Heart left ventricle (tissue), 16 donors: ENCODE measurements at regions not wholly inside any gene's neighbourhood (a gene's known extent, or its start where the extent isn't known, plus 50 kb on each side); places are given as distances from the start of the nearest gene placed in this dataset.

ENCODE experiments used
- ATAC-seq, 4 donors: fragments of 200-7000 bp; cut with Tn5 transposase; one replicate each; pipeline ENCODE4 v1.9.1; 2020 to 2022; ENCODE audit warnings: moderate library complexity in 4 of 4, mild to moderate bottlenecking in 3 of 4, moderate number of reproducible peaks in 1 of 4
- DNase-seq, 5 donors: peaks; one replicate each; pipeline ENCODE4 v3.0.0-alpha.2; 2020
- H3K27ac ChIP-seq, 12 donors: fragments of 200-600 bp; sonication (generic) in 4 of 12; one replicate each; pipeline versions ENCODE4 v1.5.0 to v1.8.0; 2016 to 2022; ENCODE audit warnings: mild to moderate bottlenecking in 2 of 12
- H3K27me3 ChIP-seq, 9 donors: fragments of 200-600 bp; sonication (generic) in 2 of 9; one replicate each; pipeline versions ENCODE4 v1.5.1 to v1.8.0; 2016 to 2022; ENCODE audit warnings: mild to moderate bottlenecking in 3 of 9
- H3K36me3 ChIP-seq, 9 donors: fragments of 200-600 bp; sonication (generic) in 2 of 9; one replicate each; pipeline versions ENCODE4 v1.5.0 to v1.8.0; 2018 to 2022; ENCODE audit warnings: mild to moderate bottlenecking in 2 of 9
- H3K4me1 ChIP-seq, 12 donors: fragments of 200-600 bp; sonication (generic) in 4 of 12; one replicate each; pipeline versions ENCODE4 v1.5.0 to v1.8.0; 2016 to 2022; ENCODE audit warnings: mild to moderate bottlenecking in 3 of 12
- H3K4me3 ChIP-seq, 12 donors: fragments of 200-600 bp; sonication (generic) in 4 of 12; one replicate each; pipeline versions ENCODE4 v1.5.0 to v1.8.0; 2017 to 2022; ENCODE audit warnings: mild to moderate bottlenecking in 9 of 12, moderate library complexity in 4 of 12
- H3K9me3 ChIP-seq, 12 donors: fragments of 200-600 bp; sonication (generic) in 4 of 12; one replicate each; pipeline versions ENCODE4 v1.5.0 to v1.8.0; 2016 to 2022; ENCODE audit warnings: mild to moderate bottlenecking in 1 of 12
- CTCF ChIP-seq, 12 donors: fragments of 200-600 bp; sonication (generic) in 4 of 12; IDR thresholded peaks; one replicate each; pipeline versions ENCODE4 v1.5.0 to v1.8.0; 2018 to 2022; ENCODE audit warnings: antibody characterized with exemption in 12 of 12, mild to moderate bottlenecking in 5 of 12
- POLR2A ChIP-seq, 2 donors: fragments of 450-650 bp; IDR thresholded peaks; one replicate each; pipeline ENCODE4 v1.6.1; 2017; ENCODE audit warnings: antibody characterized with exemption in 2 of 2, mild to moderate bottlenecking in 2 of 2, moderate library complexity in 2 of 2
- whole genome bisulfite sequencing, 4 donors: extraction: QIAGEN DNeasy Blood & Tissue Kit in 2 of 4; methylation state at CpG; one replicate each; pipeline versions ENCODE4 v1.1.5 to v1.1.7; 2013 to 2018; 5-methylcytosine and 5-hydroxymethylcytosine counted together
- intact Hi-C, 10 donors: fragments of 100-400 bp; cut with DNase I; formaldehyde crosslinking; loops; one replicate each; pipeline versions ENCODE4 v1.11.1 to v1.14.2; 2022
- donor health status: ischemic (EF 13 %, LVEDD 7.1; RV severe dilation, severe dysfunction).
- donor health status: healthy with polysubstance abuse.
- donor health status: DM: no; HTN: yes; CAD: no.
- donor health status: DM: no; HTN: no; CAD: no.
- donor health status: ischemic (EF 25% LVEDD 6.9; RV normal size, moderate dysfunction).
- donor health status: ischemic (EF 25% LVEDD 5.7; RV mildly dilated, moderate dysfunction).
- donor health status: healthy.
- donor health status: DM: yes; HTN: yes; CAD: no.
- donor health status: ischemic (EF 35%, LVEDD 5.7; RV mildly dilated, moderate dysfunction).
- donor health status: nonischemic (EF 11% LVEDD 7.7; RV severe dilation, severe dysfunction).
- donor health status: DM: yes; HTN: yes; CAD: no.
- donor health status: PGD.
- donor health status: ischemic (EF 29% LVEDD 5.4; RV normal size, mild dysfunction).
- donor health status: nonischemic (EF 23%, LVEDD 6.1; RV moderate dilation, normal function).

- 78 to 86% (median 82%) methylated on average over 3 of the region's 3 CpGs for WGBS, 4 donors
- no peak for ATAC-seq
- no peak for DNase-seq
- TF ChIP-seq CTCF (IDR thresholded peaks at IDR 0.05) (no peak), POLR2A (IDR thresholded peaks at IDR 0.05) (no peak)
- Histone ChIP-seq H3K4me3 (no peak overlapping the region), H3K4me1 (peaks cover 0 to 50% (median 14%) of the 10 kb centered on the region in 12 donors), H3K9me3 (no peaks in the 10 kb centered on the region), H3K27ac (peak overlapping the region in 1 of 12 donors; percentile 86), H3K36me3 (no peaks in the 10 kb centered on the region), H3K27me3 (no peaks in the 10 kb centered on the region)
- intact Hi-C loops = loop anchor here in 3 of 10 donors (5.0 to 10.0 kb wide), 2 partner anchors 125 to 128 kb away; no protein-coding TSS in a partner anchor
These were observed 229.2 kb downstream of the PTTG2 start for GRCh38 chr4:38189445-38189844.

- H3K27ac ChIP-seq = peak overlapping the region; percentile 6 to 95 (median 82)
- H3K27me3 ChIP-seq = no peaks in the 10 kb centered on the region
- 16 to 19% (median 18%) methylated on average over 4 of the region's 4 CpGs for WGBS, 4 donors
- TF ChIP-seq CTCF (IDR thresholded peaks at IDR 0.05) (no peak), POLR2A (IDR thresholded peaks at IDR 0.05) (no peak)
- H3K36me3 ChIP-seq = no peaks in the 10 kb centered on the region
- H3K4me1 ChIP-seq = peaks cover 0 to 51% (median 14%) of the 10 kb centered on the region in 12 donors
- ATAC-seq (peak; percentile 94 to 96 (median 96)), DNase-seq (peak in 4 of 5 donors; percentile 65 to 79 (median 70))
- H3K9me3 ChIP-seq = peaks cover 0 to 6% (median 0%) of the 10 kb centered on the region in 12 donors
- intact Hi-C loops = loop anchor here in 2 of 10 donors (5.0 to 10.0 kb wide), 2 partner anchors 127 to 304 kb away; no protein-coding TSS in a partner anchor
- H3K4me3 ChIP-seq = no peak overlapping the region
These were observed 230.6 kb downstream of the PTTG2 start for GRCh38 chr4:38190717-38191178.

- no peak for ATAC-seq
- no peaks in the 10 kb centered on the region for H3K36me3 ChIP-seq
- TF ChIP-seq POLR2A (IDR thresholded peaks at IDR 0.05) (no peak), CTCF (IDR thresholded peaks at IDR 0.05) (no peak)
- 94 to 99% (median 97%) methylated on average over 3 of the region's 3 CpGs for WGBS, 4 donors
- no peak for DNase-seq
- no peak overlapping the region for H3K4me3 ChIP-seq
- intact Hi-C loops = loop anchor here in 2 of 10 donors (5.0 to 10.0 kb wide), 2 partner anchors 125 to 302 kb away; no protein-coding TSS in a partner anchor
- H3K27me3 ChIP-seq = no peaks in the 10 kb centered on the region
- H3K27ac ChIP-seq = peak overlapping the region in 1 of 12 donors; percentile 49
- H3K9me3 ChIP-seq = peaks cover 0 to 9% (median 0%) of the 10 kb centered on the region in 12 donors
- peaks cover 0 to 51% (median 14%) of the 10 kb centered on the region in 12 donors for H3K4me1 ChIP-seq
These were observed 232.3 kb downstream of the PTTG2 start for GRCh38 chr4:38192516-38192915.

- 74 to 80% (median 79%) methylated on average over 2 of the region's 2 CpGs for WGBS, 4 donors
- H3K36me3 ChIP-seq = no peaks in the 10 kb centered on the region
- H3K27ac ChIP-seq = peak overlapping the region in 1 of 12 donors; percentile 49
- peaks cover 0 to 51% (median 14%) of the 10 kb centered on the region in 12 donors for H3K4me1 ChIP-seq
- intact Hi-C loops = loop anchor here in 2 of 10 donors (5.0 to 10.0 kb wide), 2 partner anchors 124 to 301 kb away; no protein-coding TSS in a partner anchor
- DNase-seq (no peak), ATAC-seq (peak in 1 of 4 donors; percentile 11)
- H3K27me3 ChIP-seq = no peaks in the 10 kb centered on the region
- TF ChIP-seq POLR2A (IDR thresholded peaks at IDR 0.05) (no peak), CTCF (IDR thresholded peaks at IDR 0.05) (no peak)
- H3K4me3 ChIP-seq = no peak overlapping the region
- H3K9me3 ChIP-seq = peaks cover 0 to 9% (median 0%) of the 10 kb centered on the region in 12 donors
These were observed 233.2 kb downstream of the PTTG2 start for GRCh38 chr4:38193236-38193863.
